SK-N-SH treated with all-trans-retinoic acid at 6 μM for 48 hours (cell line): ENCODE measurements at regions not wholly inside any gene's neighbourhood (a gene's known extent, or its start where the extent isn't known, plus 50 kb on each side); places are given as distances from the start of the nearest gene placed in this dataset.

Experiments used
- ATAC-seq: fragments of 200-7000 bp; cut with Tn5 transposase; 3 replicates; pipeline ENCODE4 v1.9.1; 2020; ENCODE audit warnings: mild to moderate bottlenecking, moderate library complexity
- ARNTL ChIP-seq: fragments of 450-650 bp; formaldehyde crosslinking; IDR thresholded peaks from 2 replicates; pipeline ENCODE4 v1.5.0; 2020; ENCODE audit warnings: low read depth, mild to moderate bottlenecking, moderate library complexity, borderline replicate concordance
- BACH2 ChIP-seq: fragments of 250-450 bp; sonication (Bioruptor Pico); IDR thresholded peaks from 2 replicates; pipeline ENCODE4 v1.9.0; 2021; ENCODE audit warnings: mild to moderate bottlenecking, borderline replicate concordance
- CREB5 ChIP-seq: fragments of 250-450 bp; sonication (Bioruptor Pico); IDR thresholded peaks from 2 replicates; pipeline ENCODE4 v1.5.1; 2020; ENCODE audit warnings: low read depth, mild to moderate bottlenecking, moderate library complexity
- CSDC2 ChIP-seq: fragments of 250-450 bp; sonication (Bioruptor Pico); IDR thresholded peaks from 2 replicates; pipeline ENCODE4 v1.5.0; 2020; ENCODE audit warnings: mild to moderate bottlenecking, moderate library complexity
- CSRNP3 ChIP-seq: fragments of 250-450 bp; sonication (Bioruptor Pico); IDR thresholded peaks from 2 replicates; pipeline ENCODE4 v1.5.1; 2021; ENCODE audit warnings: mild to moderate bottlenecking, moderate library complexity
- ESRRG ChIP-seq: fragments of 250-450 bp; sonication (Bioruptor Pico); IDR thresholded peaks from 2 replicates; pipeline ENCODE4 v1.6.1; 2021; ENCODE audit warnings: mild to moderate bottlenecking
- GLIS3 ChIP-seq: fragments of 250-450 bp; sonication (Bioruptor Pico); IDR thresholded peaks from 2 replicates; pipeline ENCODE4 v1.5.0; 2020; ENCODE audit warnings: mild to moderate bottlenecking, moderate library complexity
- ISL1 ChIP-seq: fragments of 250-450 bp; sonication (Bioruptor Pico); IDR thresholded peaks from 2 replicates; pipeline ENCODE4 v2.1.2; 2022; ENCODE audit warnings: mild to moderate bottlenecking, moderate library complexity
- OSR1 ChIP-seq: fragments of 250-450 bp; sonication (Bioruptor Pico); IDR thresholded peaks from 2 replicates; pipeline ENCODE4 v1.8.0; 2022; ENCODE audit warnings: moderate library complexity, mild to moderate bottlenecking, inconsistent platforms
- PATZ1 ChIP-seq: fragments of 250-450 bp; sonication (Bioruptor Pico); IDR thresholded peaks from 2 replicates; pipeline ENCODE4 v1.8.0; 2020; ENCODE audit warnings: mild to moderate bottlenecking, moderate library complexity, borderline replicate concordance
- POU6F1 ChIP-seq: fragments of 250-450 bp; sonication (Bioruptor Pico); IDR thresholded peaks from 2 replicates; pipeline ENCODE4 v1.8.0; 2021; ENCODE audit warnings: low read depth, mild to moderate bottlenecking, moderate library complexity, borderline replicate concordance
- PPARA ChIP-seq: fragments of 250-450 bp; sonication (Bioruptor Pico); IDR thresholded peaks from 2 replicates; pipeline ENCODE4 v1.5.0; 2020; ENCODE audit warnings: mild to moderate bottlenecking, borderline replicate concordance
- RARB ChIP-seq: fragments of 250-450 bp; sonication (Bioruptor Pico); IDR thresholded peaks from 2 replicates; pipeline ENCODE4 v1.8.0; 2021; ENCODE audit warnings: mild to moderate bottlenecking, moderate library complexity
- SNAI2 ChIP-seq: fragments of 250-450 bp; sonication (Bioruptor Pico); IDR thresholded peaks from 2 replicates; pipeline ENCODE4 v1.5.0; 2020; ENCODE audit warnings: mild to moderate bottlenecking, moderate library complexity
- TCF4 ChIP-seq: fragments of 250-450 bp; sonication (Bioruptor Pico); IDR thresholded peaks from 2 replicates; pipeline ENCODE4 v1.8.0; 2021; ENCODE audit warnings: mild to moderate bottlenecking, moderate library complexity, borderline replicate concordance
- TOX ChIP-seq: fragments of 250-450 bp; sonication (Bioruptor Pico); IDR thresholded peaks from 2 replicates; pipeline ENCODE4 v1.8.0; 2021; ENCODE audit warnings: mild to moderate bottlenecking, moderate library complexity, borderline replicate concordance
- ZC3H10 ChIP-seq: fragments of 250-450 bp; sonication (Bioruptor Pico); IDR thresholded peaks from 2 replicates; pipeline ENCODE4 v1.5.1; 2021; ENCODE audit warnings: mild to moderate bottlenecking, moderate library complexity
- ZFP3 ChIP-seq: fragments of 250-450 bp; sonication (Bioruptor Pico); IDR thresholded peaks from 2 replicates; pipeline ENCODE4 v1.5.0; 2020; ENCODE audit warnings: mild to moderate bottlenecking, moderate library complexity
- ZFP30 ChIP-seq: fragments of 450-650 bp; formaldehyde crosslinking; IDR thresholded peaks from 2 replicates; pipeline ENCODE4 v1.5.0; 2022; ENCODE audit warnings: mild to moderate bottlenecking, moderate library complexity
- ZNF565 ChIP-seq: fragments of 450-650 bp; formaldehyde crosslinking; conservative IDR thresholded peaks from 2 replicates; pipeline ENCODE4 v1.5.0; 2020; ENCODE audit warnings: low read depth, mild to moderate bottlenecking, moderate library complexity
- ZNF70 ChIP-seq: fragments of 450-650 bp; formaldehyde crosslinking; IDR thresholded peaks from 2 replicates; pipeline ENCODE4 v1.5.0; 2020; ENCODE audit warnings: mild to moderate bottlenecking, moderate library complexity
- ZNF8 ChIP-seq: fragments of 450-650 bp; formaldehyde crosslinking; IDR thresholded peaks from 2 replicates; pipeline ENCODE4 v1.5.0; 2020; ENCODE audit warnings: mild to moderate bottlenecking, moderate library complexity

- TF ChIP-seq ZC3H10 (no peak), ISL1 (CRISPR knock-in tag) (no peak), SNAI2 (no peak), ESRRG (no peak), ZFP30 (CRISPR knock-in tag) (no peak), CREB5 (CRISPR knock-in tag) (no peak), CSDC2 (CRISPR knock-in tag) (no peak), PPARA (CRISPR knock-in tag) (no peak), ZNF70 (CRISPR knock-in tag) (no peak), GLIS3 (no peak), CSRNP3 (CRISPR knock-in tag) (no peak), ZNF8 (no peak)
- ATAC-seq = no peak
Observed at GRCh38 chr3:162269636-162270458, 773.2 kb downstream of the OTOL1 start.

GRCh38 chr3:162274070-162274469 is 777.5 kb downstream of the OTOL1 start:
- no peak for ATAC-seq
- no peak for TF ChIP-seq ZNF70 (CRISPR knock-in tag)
- TF ChIP-seq GLIS3 = no peak
- TF ChIP-seq ZNF8 = no peak
- TF ChIP-seq OSR1 (CRISPR knock-in tag) = no peak
- no peak for TF ChIP-seq CREB5 (CRISPR knock-in tag)
- no peak for TF ChIP-seq TOX (CRISPR knock-in tag)
- TF ChIP-seq ZFP3 (CRISPR knock-in tag) = no peak
- no peak for TF ChIP-seq ZFP30 (CRISPR knock-in tag)
- TF ChIP-seq TCF4 (CRISPR knock-in tag) = no peak

- no peak for ATAC-seq
- no peak for TF ChIP-seq TOX (CRISPR knock-in tag)
- no peak for TF ChIP-seq ZNF565 (CRISPR knock-in tag)
- no peak for TF ChIP-seq POU6F1
- no peak for TF ChIP-seq CSDC2 (CRISPR knock-in tag)
- no peak for TF ChIP-seq RARB (CRISPR knock-in tag)
- TF ChIP-seq ISL1 (CRISPR knock-in tag) = no peak
- TF ChIP-seq OSR1 (CRISPR knock-in tag) = no peak
- TF ChIP-seq ZFP30 (CRISPR knock-in tag) = no peak
- TF ChIP-seq SNAI2 = no peak
- TF ChIP-seq CREB5 (CRISPR knock-in tag) = no peak
- TF ChIP-seq CSRNP3 (CRISPR knock-in tag) = no peak
- TF ChIP-seq ZNF8 = no peak
- no peak for TF ChIP-seq ESRRG
- no peak for TF ChIP-seq BACH2
- no peak for TF ChIP-seq ZNF70 (CRISPR knock-in tag)
- TF ChIP-seq ZC3H10 = no peak
- no peak for TF ChIP-seq PATZ1 (CRISPR knock-in tag)
- TF ChIP-seq ZFP3 (CRISPR knock-in tag) = no peak
- TF ChIP-seq ARNTL (CRISPR knock-in tag) = no peak
- no peak for TF ChIP-seq GLIS3
- TF ChIP-seq, all 23 proteins: peak for 0
Observed at GRCh38 chr3:162278834-162279233, 782.2 kb downstream of the OTOL1 start.
